ENCODE measurements at regions not wholly inside any gene's neighbourhood (a gene's known extent, or its start where the extent isn't known, plus 50 kb on each side); places are given as distances from the start of the nearest gene placed in this dataset.
"Not testable (repeated sequence)": the region's sequence is repeated elsewhere in the genome, so short reads cannot be mapped to it uniquely, and the experiment has no call there.

DNA sequence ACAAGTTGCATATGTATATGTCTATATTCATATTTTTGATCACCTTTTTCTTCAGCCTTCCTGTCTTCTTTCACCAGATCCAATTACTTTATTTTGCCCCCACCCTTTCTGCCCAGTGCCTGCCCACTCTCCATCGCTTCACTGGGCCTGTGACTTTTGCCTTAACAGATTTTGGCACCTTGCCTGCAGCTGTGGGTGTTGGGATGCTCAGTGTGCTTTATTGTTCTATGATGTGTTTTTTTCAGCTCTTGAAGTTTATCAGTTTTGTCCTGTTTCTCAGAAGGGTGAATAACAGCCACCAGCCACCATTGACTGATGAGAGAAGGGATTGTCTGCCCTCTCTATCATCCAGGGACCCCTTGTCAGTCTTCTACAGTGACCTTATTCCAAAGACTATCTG lies 77.2 kb upstream of the GALNT7 start:
- DNase-seq: peak in 3 of 42 donors; percentile 3 to 44 (median 8)

DNA sequence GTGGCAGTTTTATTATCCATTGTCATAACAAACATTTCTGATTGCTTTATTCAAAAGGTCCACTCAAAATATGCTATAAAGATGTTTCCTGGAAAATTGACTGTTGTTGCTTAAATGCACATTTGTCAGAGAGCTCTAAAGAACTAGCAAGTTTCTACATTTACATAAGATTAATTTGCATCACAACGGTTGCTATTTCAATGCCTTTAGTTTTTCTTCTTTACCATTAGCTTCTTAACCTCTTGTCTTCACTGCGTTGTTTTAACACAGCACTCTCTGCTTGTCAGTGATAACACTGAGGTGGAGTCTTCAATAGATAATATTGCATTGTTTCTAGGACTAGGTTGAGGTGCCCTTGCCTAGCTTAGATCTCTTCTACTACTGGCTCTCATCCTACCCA lies 76.7 kb upstream of the GALNT7 start:
- intact Hi-C loops (cut with DNase I): no loop called here
- DNase-seq: no peak

More for the DNA sequence above, 77.2 kb upstream of the GALNT7 start:
- intact Hi-C loops (cut with DNase I): no loop called here

DNA sequence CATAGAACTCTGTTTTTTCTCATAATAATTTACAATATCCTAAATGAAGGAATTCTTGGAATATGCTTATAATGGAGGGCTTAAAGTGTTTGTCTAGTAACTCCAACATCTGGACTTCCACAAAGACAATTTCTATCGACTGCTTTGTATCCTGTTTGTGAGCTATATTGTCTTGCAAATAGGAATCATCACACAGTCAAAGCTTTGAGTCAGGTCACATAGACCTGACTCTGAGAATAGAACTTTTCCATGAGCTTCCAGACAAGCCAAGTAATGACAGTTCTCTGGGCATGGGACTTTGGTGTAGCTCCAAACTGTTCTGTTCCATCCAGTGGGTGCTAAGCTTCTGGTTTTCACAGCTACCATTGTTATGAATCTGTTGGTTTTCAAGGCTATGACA lies 75.2 kb upstream of the GALNT7 start:
- DNase-seq: no peak
- intact Hi-C loops (cut with DNase I): no loop called here

DNA sequence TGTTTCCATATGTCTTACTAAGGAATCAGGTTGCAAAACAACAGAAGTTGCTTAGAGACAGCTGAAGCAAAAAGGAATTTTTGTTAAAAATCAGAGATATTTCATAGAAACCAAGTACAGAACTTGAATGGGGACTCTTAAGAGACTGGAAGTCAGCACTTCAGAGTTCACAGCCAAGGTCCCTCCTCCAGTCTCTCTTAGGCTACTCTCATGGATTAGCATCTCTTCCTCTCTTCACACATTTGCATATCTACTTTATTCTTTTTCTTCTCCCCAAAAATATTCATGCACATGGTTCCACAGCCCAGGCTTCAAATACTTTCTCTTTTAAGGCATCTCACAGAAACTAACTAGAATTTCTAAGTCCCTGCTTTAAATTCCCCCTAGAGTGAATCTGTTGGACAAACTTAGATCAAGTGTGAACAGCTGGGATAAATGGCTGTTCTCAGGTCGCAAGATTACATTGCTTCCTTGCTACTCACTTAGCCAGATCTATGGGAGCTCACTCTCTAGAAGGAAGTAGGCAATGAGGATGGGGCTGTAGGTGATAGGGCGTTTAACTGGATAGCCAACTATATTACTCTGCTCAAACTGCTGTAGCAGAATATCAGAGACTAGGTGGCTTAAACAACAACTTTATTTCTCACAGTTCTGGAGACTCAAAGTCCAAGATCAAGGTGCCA lies 73.7 kb upstream of the GALNT7 start:
- DNase-seq: no peak
- intact Hi-C loops (cut with DNase I): no loop called here

DNA sequence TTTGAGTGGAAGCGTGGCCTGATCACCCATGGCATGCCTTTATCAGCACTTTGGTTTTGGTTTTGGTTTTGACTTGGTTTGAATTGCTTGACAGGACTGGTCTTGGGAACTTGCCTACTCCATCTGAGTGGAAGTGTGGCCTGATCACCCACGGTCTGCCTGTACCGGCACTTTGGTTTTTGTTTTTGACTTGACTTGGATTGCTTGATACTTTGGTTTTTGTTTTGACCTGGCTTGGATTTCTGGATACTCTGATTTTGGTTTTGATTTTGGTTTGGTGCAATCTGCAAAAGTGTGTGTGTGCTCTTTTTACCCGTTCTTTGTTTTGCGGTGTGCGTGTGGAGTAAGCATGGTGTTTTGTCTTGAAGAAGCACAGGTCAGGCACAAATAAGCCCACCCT lies 69.2 kb upstream of the GALNT7 start:
- DNase-seq; intact Hi-C loops (cut with DNase I): not testable (repeated sequence)

DNA sequence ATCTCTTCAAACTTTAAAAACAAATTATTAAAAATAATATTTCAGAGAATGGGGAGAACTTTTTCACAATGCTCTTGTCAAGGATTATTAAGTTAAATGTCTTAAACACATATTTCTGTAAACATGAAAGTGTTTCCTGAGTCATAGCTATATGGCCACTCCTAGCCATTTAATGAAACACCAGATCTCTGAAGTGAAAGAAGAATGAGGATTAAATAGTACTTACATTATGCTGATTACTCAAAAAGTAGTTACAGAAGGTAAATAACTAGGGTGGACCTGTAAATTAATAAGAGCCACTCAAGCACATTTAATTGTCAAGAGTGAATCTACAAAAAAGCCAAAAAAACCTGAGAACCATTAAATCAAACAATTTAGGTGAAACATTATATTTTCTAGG lies 57.6 kb upstream of the GALNT7 start:
- intact Hi-C loops (cut with DNase I): no loop called here
- no peak for DNase-seq

DNA sequence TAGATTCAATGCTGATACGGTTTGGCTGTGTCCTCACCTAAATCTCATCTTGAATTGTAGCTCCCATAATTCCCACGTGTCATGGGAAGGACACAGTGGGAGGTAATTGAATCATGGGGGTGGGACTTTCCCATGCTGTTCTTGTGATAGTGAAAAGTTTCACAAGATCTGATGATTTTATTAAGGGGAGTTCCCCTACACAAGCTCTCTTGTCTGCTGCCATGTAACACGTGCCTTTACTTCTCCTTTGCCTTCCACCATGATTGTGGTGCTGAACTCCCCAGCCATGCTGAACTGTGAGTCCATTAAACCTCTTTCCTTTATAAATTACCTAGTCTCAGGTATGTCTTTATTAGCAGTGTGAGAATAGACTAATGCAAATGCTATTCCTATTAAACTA lies 51.2 kb upstream of the GALNT7 start:
- intact Hi-C loops (cut with DNase I); DNase-seq: not testable (repeated sequence)
